Epithelial cell of proximal tubule (primary cell): ENCODE measurements at regions not wholly inside any gene's neighbourhood (a gene's known extent, or its start where the extent isn't known, plus 50 kb on each side); places are given as distances from the start of the nearest gene placed in this dataset.

Experiments
- DNase-seq: peaks from one replicate; pipeline ENCODE4 v3.0.0-alpha.2; 2011; ENCODE audit warnings: low read depth
- H3K4me3 ChIP-seq: 2 replicates; pipeline ENCODE4 v1.5.1; 2011; ENCODE audit warnings: low read depth, mild to moderate bottlenecking, low read length
- CTCF ChIP-seq: conservative IDR thresholded peaks from 2 replicates; pipeline ENCODE4 v1.5.1; 2012; ENCODE audit warnings: low read depth, mild to moderate bottlenecking, low read length

GRCh38 chr4:156659983-156660382 lies 311.6 kb downstream of the PDGFC start:
- no peak for TF ChIP-seq CTCF
- DNase-seq, result no peak
- no peak overlapping the region for H3K4me3 ChIP-seq

- DNase-seq, result no peak
- TF ChIP-seq CTCF, result no peak
Measured at GRCh38 chr4:156659570-156659969, 312.0 kb downstream of the PDGFC start.

DNA sequence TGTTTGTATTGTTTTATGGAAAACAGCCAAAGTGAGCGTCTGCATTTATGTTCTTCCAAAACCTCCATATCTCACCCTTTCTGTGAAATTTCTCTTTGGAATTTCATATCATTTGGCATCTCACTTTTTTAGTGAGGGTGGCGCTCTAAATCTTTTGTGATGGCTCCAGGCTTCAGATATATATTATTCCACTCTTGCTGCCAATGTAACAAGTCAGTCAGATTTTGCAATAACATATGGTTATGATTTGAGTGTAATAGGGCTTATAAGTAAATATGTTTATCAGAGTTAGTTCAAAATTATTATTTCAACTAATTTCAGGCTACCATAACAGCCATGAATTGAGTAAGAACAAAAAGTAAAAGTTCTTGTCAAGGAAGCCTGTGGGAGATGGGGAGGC lies 314.7 kb downstream of the PDGFC start:
- no peak overlapping the region for H3K4me3 ChIP-seq
- no peak for TF ChIP-seq CTCF
- DNase-seq, result no peak

More at GRCh38 chr4:156659570-156659969, 312.0 kb downstream of the PDGFC start:
- no peak overlapping the region for H3K4me3 ChIP-seq

GRCh38 chr4:156654410-156654809 lies 317.2 kb downstream of the PDGFC start:
- no peak for DNase-seq
- H3K4me3 ChIP-seq, result no peak overlapping the region
- TF ChIP-seq CTCF, result no peak

GRCh38 chr4:156643826-156644225 lies 327.8 kb downstream of the PDGFC start:
- DNase-seq, result no peak
- no peak overlapping the region for H3K4me3 ChIP-seq
- TF ChIP-seq CTCF, result no peak

DNA sequence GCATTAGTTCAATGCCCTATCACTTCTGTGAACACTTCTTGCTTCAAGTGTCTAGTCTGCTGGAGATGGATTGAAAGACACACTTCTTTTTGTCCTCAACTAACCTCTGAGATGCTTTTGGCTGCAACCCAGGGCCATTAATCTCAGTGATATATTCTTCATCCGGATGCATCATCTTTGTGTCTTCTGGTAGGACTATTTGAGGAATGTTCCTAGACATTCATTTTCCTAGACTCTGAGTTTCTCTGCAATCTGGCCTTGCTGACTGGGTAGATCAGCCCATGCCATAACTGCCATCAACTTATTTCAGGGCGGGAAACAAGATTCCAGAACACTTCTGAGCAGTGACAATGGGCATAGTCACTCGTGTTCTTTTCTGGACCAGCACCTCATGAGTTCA lies 329.4 kb downstream of the PDGFC start:
- no peak overlapping the region for H3K4me3 ChIP-seq
- no peak for DNase-seq
- TF ChIP-seq CTCF, result no peak

DNA sequence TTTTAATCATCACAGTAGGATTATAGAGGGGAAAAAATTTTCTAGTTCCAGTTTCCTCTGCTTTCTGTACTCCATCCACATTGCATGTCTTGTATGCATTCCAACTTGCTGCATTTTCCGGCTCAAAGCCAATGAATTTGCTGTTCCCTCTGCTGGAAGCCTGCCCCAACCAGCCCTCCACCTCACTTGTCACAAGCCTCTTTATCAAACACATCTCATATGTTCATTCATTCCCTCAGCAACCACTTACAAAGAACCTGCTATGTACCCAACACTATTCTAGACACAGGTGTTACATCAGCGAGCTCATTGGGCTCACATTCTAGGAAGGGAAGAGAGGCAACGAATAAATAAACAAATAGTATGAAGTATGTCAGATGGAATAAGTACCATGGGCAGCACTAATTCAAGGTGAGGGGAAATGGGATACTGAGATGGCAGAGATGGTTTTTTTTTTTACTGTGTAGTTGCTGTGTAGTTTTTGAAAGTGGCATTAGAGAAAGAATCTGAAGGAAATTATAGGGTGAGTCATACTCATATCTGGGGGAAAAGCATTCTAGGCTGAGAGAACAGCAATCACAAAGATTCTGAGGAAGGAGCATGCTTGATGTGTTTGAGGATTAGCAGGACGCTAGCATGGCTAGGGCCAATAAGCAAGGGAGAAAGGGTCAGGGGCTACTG lies 332.5 kb downstream of the PDGFC start:
- H3K4me3 ChIP-seq, result no peak overlapping the region
- TF ChIP-seq CTCF, result no peak
- no peak for DNase-seq
